Immature natural killer cell (primary cell): ENCODE measurements at regions not wholly inside any gene's neighbourhood (a gene's known extent, or its start where the extent isn't known, plus 50 kb on each side); places are given as distances from the start of the nearest gene placed in this dataset.

Experiments
- DNase-seq, 3 donors: peaks; one replicate each; pipeline ENCODE4 v3.0.0; 2022; ENCODE audit warnings: mixed read lengths in 1 of 3
- H3K27ac Mint-ChIP-seq, 6 donors: one replicate each; pipeline ENCODE4 v1.8.0; 2020; ENCODE audit warnings: mixed read lengths in 6 of 6, mild to moderate bottlenecking in 5 of 6, inconsistent platforms in 4 of 6, moderate library complexity in 3 of 6
- H3K27me3 Mint-ChIP-seq, 3 donors: one replicate each; pipeline ENCODE4 v1.8.0; 2020 to 2021; ENCODE audit warnings: low read depth in 3 of 3, mild to moderate bottlenecking in 3 of 3, mixed read lengths in 3 of 3, moderate library complexity in 3 of 3, inconsistent platforms in 1 of 3
- H3K36me3 Mint-ChIP-seq, 3 donors: one replicate each; pipeline ENCODE4 v1.8.0; 2020; ENCODE audit warnings: mixed read lengths in 3 of 3, inconsistent platforms in 2 of 3, mild to moderate bottlenecking in 2 of 3
- H3K4me1 Mint-ChIP-seq, 2 donors: one replicate each; pipeline ENCODE4 v1.8.0; 2020; ENCODE audit warnings: inconsistent platforms in 2 of 2, mild to moderate bottlenecking in 2 of 2, mixed read lengths in 2 of 2, moderate library complexity in 1 of 2
- H3K4me3 Mint-ChIP-seq, 5 donors: one replicate each; pipeline ENCODE4 v1.8.0; 2020; ENCODE audit warnings: mild to moderate bottlenecking in 5 of 5, mixed read lengths in 5 of 5, inconsistent platforms in 3 of 5, moderate library complexity in 3 of 5
- H3K9me3 Mint-ChIP-seq, 6 donors: one replicate each; pipeline ENCODE4 v1.8.0; 2020; ENCODE audit warnings: mild to moderate bottlenecking in 6 of 6, mixed read lengths in 6 of 6, inconsistent platforms in 4 of 6, moderate library complexity in 3 of 6

GRCh38 chr7:41121228-41121627 lies 581.7 kb downstream of the INHBA start:
- Mint-ChIP-seq H3K27ac (no peak overlapping the region), H3K4me1 (no peaks in the 10 kb centered on the region), H3K9me3 (peaks cover 0 to 19% (median 5%) of the 10 kb centered on the region in 6 donors), H3K36me3 (no peaks in the 10 kb centered on the region), H3K4me3 (no peak overlapping the region), H3K27me3 (no peaks in the 10 kb centered on the region)
- no peak for DNase-seq

GRCh38 chr7:41118486-41118885 lies 584.4 kb downstream of the INHBA start:
- Mint-ChIP-seq H3K27me3 (peaks cover 0 to 2% (median 0%) of the 10 kb centered on the region in 3 donors), H3K27ac (no peak overlapping the region), H3K4me3 (no peak overlapping the region), H3K36me3 (no peaks in the 10 kb centered on the region), H3K9me3 (peaks cover 0 to 26% (median 4%) of the 10 kb centered on the region in 6 donors), H3K4me1 (no peaks in the 10 kb centered on the region)
- no peak for DNase-seq

DNA sequence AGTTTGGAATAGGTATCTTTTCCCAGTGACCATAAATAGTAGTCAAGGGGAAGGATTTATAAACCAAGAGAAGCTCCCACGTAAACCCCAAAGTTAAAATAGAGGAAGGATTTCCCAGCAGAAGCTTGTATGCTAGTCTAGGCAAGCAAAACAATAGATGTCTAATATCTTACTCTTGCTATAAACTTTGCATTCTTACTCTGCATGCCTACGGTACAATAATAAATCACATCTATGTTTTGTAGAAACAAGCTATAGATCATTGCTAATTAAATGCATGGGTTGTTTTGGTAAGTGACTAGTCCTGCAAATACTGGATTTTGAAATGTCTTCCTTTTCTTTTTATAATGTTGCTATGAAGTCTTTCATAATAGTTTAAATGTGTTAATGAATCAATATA lies 585.5 kb downstream of the INHBA start:
- DNase-seq, result no peak
- Mint-ChIP-seq H3K9me3 (peaks cover 0 to 21% (median 4%) of the 10 kb centered on the region in 6 donors), H3K27ac (no peak overlapping the region), H3K36me3 (no peaks in the 10 kb centered on the region), H3K27me3 (peaks cover 0 to 2% (median 0%) of the 10 kb centered on the region in 3 donors), H3K4me3 (no peak overlapping the region), H3K4me1 (no peaks in the 10 kb centered on the region)

- no peaks in the 10 kb centered on the region for H3K36me3 Mint-ChIP-seq
- H3K4me1 Mint-ChIP-seq, result no peaks in the 10 kb centered on the region
- no peak overlapping the region for H3K4me3 Mint-ChIP-seq
- DNase-seq, result no peak
- peaks cover 0 to 19% (median 4%) of the 10 kb centered on the region in 6 donors for H3K9me3 Mint-ChIP-seq
- H3K27me3 Mint-ChIP-seq, result peaks cover 0 to 2% (median 0%) of the 10 kb centered on the region in 3 donors
- H3K27ac Mint-ChIP-seq, result no peak overlapping the region
Measured at GRCh38 chr7:41116817-41117216, 586.1 kb downstream of the INHBA start.

GRCh38 chr7:41116337-41116736 lies 586.6 kb downstream of the INHBA start:
- H3K27me3 Mint-ChIP-seq, result peaks cover 0 to 2% (median 0%) of the 10 kb centered on the region in 3 donors
- no peak overlapping the region for H3K27ac Mint-ChIP-seq
- no peaks in the 10 kb centered on the region for H3K36me3 Mint-ChIP-seq
- DNase-seq, result no peak
- H3K4me3 Mint-ChIP-seq, result no peak overlapping the region
- no peaks in the 10 kb centered on the region for H3K4me1 Mint-ChIP-seq
- H3K9me3 Mint-ChIP-seq, result peaks cover 0 to 19% (median 3%) of the 10 kb centered on the region in 6 donors

GRCh38 chr7:41114691-41115090 lies 588.2 kb downstream of the INHBA start:
- H3K27me3 Mint-ChIP-seq, result peaks cover 0 to 2% (median 0%) of the 10 kb centered on the region in 3 donors
- no peak overlapping the region for H3K4me3 Mint-ChIP-seq
- no peaks in the 10 kb centered on the region for H3K4me1 Mint-ChIP-seq
- no peaks in the 10 kb centered on the region for H3K36me3 Mint-ChIP-seq
- H3K27ac Mint-ChIP-seq, result no peak overlapping the region
- peaks cover 0 to 17% (median 1%) of the 10 kb centered on the region in 6 donors for H3K9me3 Mint-ChIP-seq
- no peak for DNase-seq

GRCh38 chr7:41114131-41114530 lies 588.8 kb downstream of the INHBA start:
- DNase-seq, result no peak
- H3K4me3 Mint-ChIP-seq, result no peak overlapping the region
- peaks cover 0 to 2% (median 0%) of the 10 kb centered on the region in 3 donors for H3K27me3 Mint-ChIP-seq
- H3K27ac Mint-ChIP-seq, result no peak overlapping the region
- peaks cover 0 to 12% (median 0%) of the 10 kb centered on the region in 6 donors for H3K9me3 Mint-ChIP-seq
- H3K4me1 Mint-ChIP-seq, result no peaks in the 10 kb centered on the region
- no peaks in the 10 kb centered on the region for H3K36me3 Mint-ChIP-seq

GRCh38 chr7:41113719-41114118 lies 589.2 kb downstream of the INHBA start:
- H3K27me3 Mint-ChIP-seq, result peaks cover 0 to 2% (median 0%) of the 10 kb centered on the region in 3 donors
- no peaks in the 10 kb centered on the region for H3K4me1 Mint-ChIP-seq
- no peak overlapping the region for H3K4me3 Mint-ChIP-seq
- H3K9me3 Mint-ChIP-seq, result peaks cover 0 to 12% (median 0%) of the 10 kb centered on the region in 6 donors
- H3K36me3 Mint-ChIP-seq, result no peaks in the 10 kb centered on the region
- H3K27ac Mint-ChIP-seq, result no peak overlapping the region
- no peak for DNase-seq

DNA sequence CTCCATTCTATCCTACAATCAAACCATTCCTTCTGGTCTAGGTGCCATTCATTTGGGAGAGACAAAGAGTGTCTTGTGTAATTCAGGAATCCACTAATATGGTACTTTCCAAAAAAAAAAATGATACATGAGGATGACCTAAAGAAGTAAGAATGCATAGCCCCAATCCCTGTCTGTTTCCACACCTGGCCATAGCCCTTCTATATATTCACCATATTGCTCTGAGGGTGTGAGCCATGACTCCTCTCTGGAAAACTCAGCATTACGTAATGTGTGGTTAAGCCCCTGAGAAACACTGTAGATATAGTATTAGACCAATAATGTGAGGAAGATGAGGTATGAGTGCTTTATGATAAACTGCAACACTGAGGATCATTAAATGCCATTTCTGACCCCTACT lies 592.7 kb downstream of the INHBA start:
- peaks cover 0 to 17% (median 3%) of the 10 kb centered on the region in 6 donors for H3K9me3 Mint-ChIP-seq
- DNase-seq, result no peak
- H3K36me3 Mint-ChIP-seq, result no peaks in the 10 kb centered on the region
- no peak overlapping the region for H3K4me3 Mint-ChIP-seq
- H3K27me3 Mint-ChIP-seq, result peaks cover 0 to 2% (median 0%) of the 10 kb centered on the region in 3 donors
- H3K27ac Mint-ChIP-seq, result no peak overlapping the region
- no peaks in the 10 kb centered on the region for H3K4me1 Mint-ChIP-seq

DNA sequence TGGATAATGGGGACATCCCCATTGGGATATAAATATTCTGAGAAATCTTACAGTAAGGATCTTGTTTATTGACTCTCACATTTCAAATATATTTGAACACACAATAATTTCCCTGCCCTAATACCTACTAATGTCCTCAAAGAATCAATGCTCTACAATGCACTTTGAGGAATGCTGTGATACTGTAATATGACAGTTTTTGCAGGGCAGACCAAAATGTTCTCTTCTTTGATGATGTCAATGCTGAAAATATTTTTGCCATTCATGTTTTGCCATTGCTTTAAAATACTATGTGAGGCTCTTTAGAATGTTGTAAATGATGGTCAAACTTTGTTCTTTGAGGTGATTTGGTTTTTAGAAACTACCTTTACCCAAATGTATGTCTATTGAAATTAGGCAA lies 594.1 kb downstream of the INHBA start:
- DNase-seq, result no peak
- H3K4me3 Mint-ChIP-seq, result no peak overlapping the region
- H3K27ac Mint-ChIP-seq, result no peak overlapping the region
- H3K36me3 Mint-ChIP-seq, result no peaks in the 10 kb centered on the region
- H3K27me3 Mint-ChIP-seq, result no peaks in the 10 kb centered on the region
- H3K9me3 Mint-ChIP-seq, result peaks cover 0 to 13% (median 3%) of the 10 kb centered on the region in 6 donors
- H3K4me1 Mint-ChIP-seq, result no peaks in the 10 kb centered on the region

GRCh38 chr7:41107938-41108448 lies 594.9 kb downstream of the INHBA start:
- H3K4me1 Mint-ChIP-seq, result no peaks in the 10 kb centered on the region
- no peak for DNase-seq
- H3K36me3 Mint-ChIP-seq, result no peaks in the 10 kb centered on the region
- no peak overlapping the region for H3K27ac Mint-ChIP-seq
- H3K4me3 Mint-ChIP-seq, result no peak overlapping the region
- peaks cover 0 to 12% (median 4%) of the 10 kb centered on the region in 6 donors for H3K9me3 Mint-ChIP-seq
- H3K27me3 Mint-ChIP-seq, result no peaks in the 10 kb centered on the region

DNA sequence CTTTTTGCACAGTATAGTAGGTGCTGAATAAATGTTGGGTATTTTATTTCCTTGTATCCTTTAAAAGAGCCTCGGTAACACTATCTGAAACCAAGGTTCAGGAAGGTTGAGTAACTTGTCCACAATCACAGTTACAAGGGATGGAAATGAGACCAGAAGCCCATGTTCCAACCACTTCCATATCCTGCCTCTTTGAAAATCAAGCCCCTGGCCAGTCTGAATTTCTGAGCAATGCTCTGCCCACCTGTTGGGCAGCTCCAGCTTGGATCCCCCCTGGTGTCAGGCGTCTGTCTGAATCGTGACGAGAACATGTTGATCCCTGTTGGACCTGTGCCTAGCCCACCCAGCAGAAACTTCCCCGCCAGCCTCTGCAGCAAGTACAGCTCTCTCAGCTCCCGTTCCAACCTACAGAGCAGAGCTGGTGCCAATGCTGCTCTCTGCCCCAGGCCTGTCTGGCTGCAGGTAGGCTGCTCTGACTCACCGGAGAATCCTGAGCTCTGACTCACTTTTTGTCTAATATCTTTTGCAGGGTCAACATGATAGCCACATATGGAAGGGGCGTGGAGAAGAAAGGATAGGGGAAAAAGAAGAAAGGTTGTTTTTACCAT lies 595.5 kb downstream of the INHBA start:
- Mint-ChIP-seq H3K4me3 (no peak overlapping the region), H3K27ac (no peak overlapping the region)

DNA sequence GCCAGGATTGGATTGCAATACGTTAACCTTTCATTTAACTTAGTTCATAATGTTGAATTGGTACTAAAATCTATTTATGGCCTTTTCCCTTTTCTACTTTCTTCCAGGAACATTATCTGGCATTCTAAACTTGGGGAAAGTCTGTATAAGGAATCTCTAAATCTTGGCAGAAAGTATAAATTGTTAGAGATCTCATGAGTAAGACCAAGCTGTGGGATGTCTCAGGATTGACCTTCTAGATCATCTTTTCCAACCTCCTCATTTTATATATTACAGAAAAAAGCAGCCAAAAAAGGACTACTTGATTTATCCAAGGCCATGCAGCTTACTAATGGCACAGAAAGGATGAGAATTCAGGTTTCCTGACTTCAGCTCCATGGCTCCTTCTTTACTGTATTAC lies 598.3 kb downstream of the INHBA start:
- H3K27me3 Mint-ChIP-seq, result no peaks in the 10 kb centered on the region
- H3K4me3 Mint-ChIP-seq, result no peak overlapping the region
- peaks cover 0 to 15% (median 7%) of the 10 kb centered on the region in 6 donors for H3K9me3 Mint-ChIP-seq
- H3K4me1 Mint-ChIP-seq, result no peaks in the 10 kb centered on the region
- H3K27ac Mint-ChIP-seq, result no peak overlapping the region
- H3K36me3 Mint-ChIP-seq, result no peaks in the 10 kb centered on the region
- DNase-seq, result no peak

More for the DNA sequence above, 595.5 kb downstream of the INHBA start:
- DNase-seq, result no peak
- Mint-ChIP-seq H3K4me1 (no peaks in the 10 kb centered on the region), H3K36me3 (no peaks in the 10 kb centered on the region), H3K27me3 (no peaks in the 10 kb centered on the region), H3K9me3 (peaks cover 0 to 8% (median 4%) of the 10 kb centered on the region in 6 donors)

- Mint-ChIP-seq H3K4me1 (no peaks in the 10 kb centered on the region), H3K4me3 (no peak overlapping the region), H3K27me3 (no peaks in the 10 kb centered on the region), H3K36me3 (no peaks in the 10 kb centered on the region), H3K27ac (no peak overlapping the region), H3K9me3 (peaks cover 0 to 23% (median 8%) of the 10 kb centered on the region in 6 donors)
- DNase-seq, result no peak
Measured at GRCh38 chr7:41103331-41103730, 599.6 kb downstream of the INHBA start.

DNA sequence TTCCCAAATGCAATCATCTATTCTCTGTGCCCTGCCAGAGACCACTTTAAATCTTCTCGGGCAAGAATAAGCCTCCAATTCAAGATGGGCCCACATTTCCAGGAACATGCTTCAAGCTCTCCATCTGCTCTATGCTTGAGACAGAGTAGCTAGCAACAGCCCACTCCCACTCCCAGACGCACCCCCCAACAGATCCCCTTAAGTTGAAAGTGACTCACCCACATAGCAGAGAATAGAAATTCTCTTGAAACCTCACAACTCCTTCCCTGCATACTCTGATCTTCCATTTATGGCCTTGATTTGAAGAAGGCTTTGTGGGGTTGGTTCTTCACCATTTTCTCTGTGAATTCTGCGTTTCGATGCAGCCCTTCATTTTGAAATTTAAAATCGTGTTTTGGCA lies 604.0 kb downstream of the INHBA start:
- Mint-ChIP-seq H3K27me3 (no peaks in the 10 kb centered on the region), H3K4me1 (no peaks in the 10 kb centered on the region), H3K36me3 (no peaks in the 10 kb centered on the region), H3K9me3 (peaks cover 0 to 20% (median 4%) of the 10 kb centered on the region in 6 donors), H3K27ac (no peak overlapping the region), H3K4me3 (no peak overlapping the region)
- no peak for DNase-seq
